ENCODE measurements at regions not wholly inside any gene's neighbourhood (a gene's known extent, or its start where the extent isn't known, plus 50 kb on each side); places are given as distances from the start of the nearest gene placed in this dataset.
"Not testable (repeated sequence)": the region's sequence is repeated elsewhere in the genome, so short reads cannot be mapped to it uniquely, and the experiment has no call there.

DNA sequence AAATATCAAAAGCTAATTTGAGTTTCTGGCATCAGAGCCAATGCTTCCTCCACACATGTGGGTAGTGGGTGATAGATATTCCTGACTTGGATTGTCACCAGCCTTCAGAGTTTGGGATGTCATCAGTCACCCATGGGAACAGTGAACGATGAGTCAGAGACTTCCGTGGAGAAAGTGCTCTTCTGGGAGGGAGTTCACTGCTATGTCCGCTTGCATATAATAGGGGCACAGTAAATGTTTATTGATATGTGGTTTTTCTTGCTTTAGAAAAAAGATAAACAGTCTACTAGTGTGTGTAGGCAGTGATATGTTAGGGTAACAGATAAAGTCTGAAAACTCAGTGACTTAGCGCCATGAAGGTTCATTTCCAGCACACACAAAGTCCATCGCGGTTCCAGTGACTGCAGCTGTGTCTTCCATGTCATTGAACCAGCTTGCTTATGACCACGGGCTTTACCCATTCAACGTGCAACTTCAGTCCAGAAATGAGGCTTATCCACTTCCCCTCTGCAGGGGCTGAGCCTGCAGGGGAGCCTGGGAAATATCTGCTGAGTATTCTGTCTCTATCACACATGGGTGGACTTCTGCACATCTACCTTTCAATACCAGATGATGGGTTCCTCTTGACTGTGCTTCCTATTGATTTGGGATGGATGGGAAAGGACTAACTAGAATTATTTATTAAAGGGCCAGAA lies 87.7 kb upstream of the WWC2 start:
- TF ChIP-seq, protein P1, sequence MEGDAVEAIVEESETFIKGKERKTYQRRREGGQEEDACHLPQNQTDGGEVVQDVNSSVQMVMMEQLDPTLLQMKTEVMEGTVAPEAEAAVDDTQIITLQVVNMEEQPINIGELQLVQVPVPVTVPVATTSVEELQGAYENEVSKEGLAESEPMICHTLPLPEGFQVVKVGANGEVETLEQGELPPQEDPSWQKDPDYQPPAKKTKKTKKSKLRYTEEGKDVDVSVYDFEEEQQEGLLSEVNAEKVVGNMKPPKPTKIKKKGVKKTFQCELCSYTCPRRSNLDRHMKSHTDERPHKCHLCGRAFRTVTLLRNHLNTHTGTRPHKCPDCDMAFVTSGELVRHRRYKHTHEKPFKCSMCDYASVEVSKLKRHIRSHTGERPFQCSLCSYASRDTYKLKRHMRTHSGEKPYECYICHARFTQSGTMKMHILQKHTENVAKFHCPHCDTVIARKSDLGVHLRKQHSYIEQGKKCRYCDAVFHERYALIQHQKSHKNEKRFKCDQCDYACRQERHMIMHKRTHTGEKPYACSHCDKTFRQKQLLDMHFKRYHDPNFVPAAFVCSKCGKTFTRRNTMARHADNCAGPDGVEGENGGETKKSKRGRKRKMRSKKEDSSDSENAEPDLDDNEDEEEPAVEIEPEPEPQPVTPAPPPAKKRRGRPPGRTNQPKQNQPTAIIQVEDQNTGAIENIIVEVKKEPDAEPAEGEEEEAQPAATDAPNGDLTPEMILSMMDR (conservative IDR thresholded peaks at IDR 0.05; ENCODE audit: low read depth, low read length), result no peak
- H3K4me3 ChIP-seq (ENCODE audit: low read length), result no peak overlapping the region
- DNase-seq (ENCODE audit: low read depth), result no peak

DNA sequence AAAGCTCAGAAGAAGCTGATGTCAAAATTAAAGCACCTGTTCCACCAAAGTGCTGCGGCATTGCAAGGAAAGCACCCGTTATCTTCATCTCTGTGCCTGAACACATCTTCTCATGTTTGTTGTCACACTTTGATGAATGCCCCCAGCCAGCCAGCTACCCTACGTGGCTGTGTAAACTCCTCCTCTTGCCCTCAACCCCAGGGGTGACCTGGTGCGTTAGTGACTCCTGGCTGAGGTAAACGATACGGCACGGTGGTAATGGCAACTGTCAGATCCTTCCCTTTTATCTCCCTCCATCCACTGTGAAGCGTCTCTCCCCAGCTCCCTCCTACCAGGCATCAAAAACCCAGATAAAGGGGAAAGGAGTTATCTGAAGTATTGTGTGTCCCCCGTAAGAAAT lies 90.6 kb upstream of the WWC2 start:
- H3K4me3 ChIP-seq (ENCODE audit: low read length), result no peak overlapping the region
- TF ChIP-seq, protein P1 (conservative IDR thresholded peaks at IDR 0.05; ENCODE audit: low read depth, low read length), result no peak
- DNase-seq (ENCODE audit: low read depth), result no peak

DNA sequence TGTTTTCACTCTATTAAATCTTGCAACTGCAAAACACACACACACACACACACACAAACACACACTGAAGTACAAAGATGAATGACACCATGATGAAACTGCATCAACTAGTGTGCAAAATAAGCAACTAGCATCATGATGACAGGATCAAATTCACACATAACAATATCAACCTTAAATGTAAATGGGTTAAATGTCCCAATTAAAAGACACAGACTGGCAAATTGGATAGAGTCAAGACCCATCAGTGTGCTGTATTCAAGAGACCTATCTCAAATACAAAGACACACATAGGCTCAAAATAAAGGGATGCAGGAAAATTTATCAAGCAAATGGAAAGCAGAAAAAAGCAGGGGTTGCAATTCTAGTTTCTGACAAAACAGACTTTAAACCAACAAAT lies 87.2 kb upstream of the DCTD start:
- not testable (repeated sequence) for DNase-seq (ENCODE audit: low read depth)

DNA sequence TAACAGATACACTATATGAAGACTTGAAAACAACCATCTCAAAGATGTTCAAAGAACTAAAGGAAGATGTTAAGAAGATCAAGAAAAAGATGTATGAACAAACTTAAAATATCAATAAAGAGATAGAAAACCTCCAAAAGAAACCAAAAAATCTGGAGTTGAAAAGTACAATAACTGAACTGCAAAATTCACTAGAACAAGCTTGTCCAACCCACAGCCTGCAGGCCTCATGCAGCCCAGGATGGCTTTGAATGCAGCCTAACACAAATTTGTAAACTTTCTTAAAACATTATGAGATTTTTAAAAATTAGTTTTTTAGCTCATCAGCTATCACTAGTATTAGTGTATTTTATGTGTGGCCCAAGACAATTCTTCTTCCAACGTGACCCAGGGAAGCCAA lies 77.0 kb upstream of the DCTD start:
- no peak for DNase-seq (ENCODE audit: low read depth)
- no peak overlapping the region for H3K4me3 ChIP-seq (ENCODE audit: low read length)
- TF ChIP-seq, protein P1 (conservative IDR thresholded peaks at IDR 0.05; ENCODE audit: low read depth, low read length), result no peak

More for the DNA sequence above, 87.2 kb upstream of the DCTD start:
- not testable (repeated sequence) for H3K4me3 ChIP-seq (ENCODE audit: low read length)

DNA sequence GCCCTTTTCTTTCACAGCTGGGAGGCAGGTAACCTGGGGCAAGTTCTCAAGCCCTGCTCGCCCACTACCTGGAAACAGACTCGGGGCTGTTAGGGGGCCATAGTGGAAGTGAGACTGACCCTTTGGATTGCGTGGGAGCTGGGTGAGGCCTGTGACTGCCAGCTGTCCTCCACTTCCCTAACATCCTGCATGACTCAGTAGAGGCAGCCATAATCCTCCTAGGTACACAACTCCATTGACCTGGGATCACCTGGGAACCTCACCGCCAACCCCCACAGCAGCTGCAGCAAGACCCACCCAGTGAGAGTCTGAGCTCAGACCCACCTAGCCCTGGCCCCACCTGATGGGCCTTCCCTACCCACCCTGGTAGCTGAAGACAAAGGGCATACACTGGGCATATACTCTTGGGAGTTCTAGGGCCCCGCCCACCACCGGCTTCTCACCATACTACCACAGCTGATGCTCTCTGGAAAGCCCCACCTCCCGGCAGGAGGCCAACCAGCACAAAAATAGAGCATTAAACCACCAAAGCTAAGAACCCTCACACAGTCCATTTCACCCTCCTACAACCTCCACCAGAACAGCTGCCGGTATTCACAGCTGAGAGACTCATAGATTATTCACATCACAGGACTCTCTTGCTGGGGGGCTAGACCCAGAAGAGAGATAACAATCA lies 61.1 kb upstream of the DCTD start:
- DNase-seq (ENCODE audit: low read depth), result no peak
- TF ChIP-seq, protein P1 (conservative IDR thresholded peaks at IDR 0.05; ENCODE audit: low read depth, low read length), result no peak
- H3K4me3 ChIP-seq (ENCODE audit: low read length), result no peak overlapping the region

DNA sequence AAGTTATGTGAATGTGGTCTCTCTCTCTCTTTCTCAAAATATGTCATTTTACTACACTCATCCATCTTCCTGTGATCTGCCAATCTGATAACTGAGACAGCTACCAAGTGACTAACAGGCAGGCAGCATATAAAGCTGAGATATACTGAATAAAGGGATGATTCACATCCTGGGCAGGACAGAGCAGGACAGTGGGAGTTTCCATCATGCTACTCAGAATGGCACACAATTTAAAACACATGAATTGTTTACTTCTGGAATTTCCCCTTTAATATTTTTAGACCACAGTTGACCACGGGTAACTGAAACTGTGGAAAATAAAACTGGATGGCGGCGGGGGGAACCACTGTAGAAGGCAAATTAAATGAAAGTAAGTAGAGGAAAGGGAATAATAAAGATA lies 58.6 kb upstream of the DCTD start:
- DNase-seq (ENCODE audit: low read depth), result peak; percentile 9
- TF ChIP-seq, protein P1 (conservative IDR thresholded peaks at IDR 0.05; ENCODE audit: low read depth, low read length), result no peak
- no peak overlapping the region for H3K4me3 ChIP-seq (ENCODE audit: low read length)

DNA sequence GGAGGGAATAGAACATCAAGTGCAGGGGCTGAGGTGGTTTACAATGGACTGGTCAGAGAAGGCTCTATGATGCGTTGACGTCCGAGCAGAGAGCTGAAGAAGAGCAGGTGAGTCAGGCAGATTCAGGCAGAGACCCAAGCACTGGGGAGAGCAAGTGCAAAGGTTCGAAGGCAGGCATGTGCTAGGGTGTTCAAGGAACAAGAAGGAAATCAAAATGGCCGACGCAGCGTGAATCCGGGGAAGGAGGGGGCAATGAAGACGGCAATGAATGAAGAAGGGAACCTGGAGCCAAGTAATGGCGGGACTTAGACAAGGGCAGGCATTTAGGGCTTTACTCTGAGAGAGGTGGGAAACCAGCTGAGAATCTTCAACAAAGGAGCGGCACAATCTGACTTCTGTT lies 56.8 kb upstream of the DCTD start:
- H3K4me3 ChIP-seq (ENCODE audit: low read length), result no peak overlapping the region
- no peak for DNase-seq (ENCODE audit: low read depth)
- TF ChIP-seq, protein P1 (conservative IDR thresholded peaks at IDR 0.05; ENCODE audit: low read depth, low read length), result no peak
